Muscle layer of colon (tissue), 2 donors: ENCODE measurements at regions not wholly inside any gene's neighbourhood (a gene's known extent, or its start where the extent isn't known, plus 50 kb on each side); places are given as distances from the start of the nearest gene placed in this dataset.

ENCODE experiments used
- H3K27ac ChIP-seq: one replicate; pipeline ENCODE4 v1.7.0; 2013; ENCODE audit warnings: low read depth, mild to moderate bottlenecking, low read length, moderate library complexity
- H3K27me3 ChIP-seq, 2 donors: one replicate each; pipeline ENCODE4 v1.7.0; 2013; ENCODE audit warnings: low read length in 2 of 2, mild to moderate bottlenecking in 2 of 2; ENCODE audit not compliant: insufficient read depth in 2 of 2, control insufficient read depth in 1 of 2
- H3K36me3 ChIP-seq: one replicate; pipeline ENCODE4 v1.7.0; 2013; ENCODE audit warnings: mild to moderate bottlenecking, low read length; ENCODE audit not compliant: insufficient read depth
- H3K4me1 ChIP-seq: one replicate; pipeline ENCODE4 v1.7.0; 2013; ENCODE audit warnings: mild to moderate bottlenecking, low read length; ENCODE audit not compliant: insufficient read depth
- H3K4me3 ChIP-seq, 2 donors: one replicate each; pipeline ENCODE4 v1.7.0; 2013; ENCODE audit warnings: low read length in 2 of 2, low read depth in 1 of 2, mild to moderate bottlenecking in 1 of 2, moderate library complexity in 1 of 2
- H3K9ac ChIP-seq: one replicate; pipeline ENCODE4 v1.7.0; 2013; ENCODE audit warnings: low read length
- H3K9me3 ChIP-seq: one replicate; pipeline ENCODE4 v1.7.0; 2013; ENCODE audit warnings: mild to moderate bottlenecking, low read length
- donor health status: abdominal sarcoma.
- donor health status: Adenocarcinoma of cecum.

GRCh38 chr1:118257946-118258345, 72.9 kb upstream of the SPAG17 start:
- H3K9ac ChIP-seq, result no peak overlapping the region
- no peak overlapping the region for H3K27ac ChIP-seq
- no peaks in the 10 kb centered on the region for H3K27me3 ChIP-seq

GRCh38 chr1:118254491-118255425, 69.7 kb upstream of the SPAG17 start:
- H3K36me3 ChIP-seq, result no peaks in the 10 kb centered on the region
- H3K27ac ChIP-seq, result no peak overlapping the region
- no peaks in the 10 kb centered on the region for H3K27me3 ChIP-seq
- no peaks in the 10 kb centered on the region for H3K4me1 ChIP-seq
- H3K9me3 ChIP-seq, result no peaks in the 10 kb centered on the region
- H3K4me3 ChIP-seq, result no peak overlapping the region
- no peak overlapping the region for H3K9ac ChIP-seq

More at GRCh38 chr1:118257946-118258345, 72.9 kb upstream of the SPAG17 start:
- no peaks in the 10 kb centered on the region for H3K9me3 ChIP-seq
- H3K4me1 ChIP-seq, result no peaks in the 10 kb centered on the region
- no peaks in the 10 kb centered on the region for H3K36me3 ChIP-seq
- H3K4me3 ChIP-seq, result no peak overlapping the region

- H3K36me3 ChIP-seq, result no peaks in the 10 kb centered on the region
- H3K27ac ChIP-seq, result no peak overlapping the region
- H3K9me3 ChIP-seq, result no peaks in the 10 kb centered on the region
- H3K27me3 ChIP-seq, result no peaks in the 10 kb centered on the region
- no peak overlapping the region for H3K9ac ChIP-seq
- H3K4me3 ChIP-seq, result no peak overlapping the region
- H3K4me1 ChIP-seq, result no peaks in the 10 kb centered on the region
Measured at GRCh38 chr1:118254001-118254400, 69.0 kb upstream of the SPAG17 start.

- Histone ChIP-seq H3K27me3 (no peaks in the 10 kb centered on the region), H3K4me3 (no peak overlapping the region), H3K4me1 (no peaks in the 10 kb centered on the region), H3K36me3 (no peaks in the 10 kb centered on the region), H3K9ac (no peak overlapping the region), H3K9me3 (no peaks in the 10 kb centered on the region), H3K27ac (no peak overlapping the region)
Measured at GRCh38 chr1:118253053-118253915, 68.3 kb upstream of the SPAG17 start.

- Histone ChIP-seq H3K9me3 (no peaks in the 10 kb centered on the region), H3K36me3 (no peaks in the 10 kb centered on the region), H3K27me3 (no peaks in the 10 kb centered on the region), H3K9ac (no peak overlapping the region), H3K27ac (no peak overlapping the region), H3K4me3 (no peak overlapping the region), H3K4me1 (no peaks in the 10 kb centered on the region)
Measured at GRCh38 chr1:118252624-118253023, 67.6 kb upstream of the SPAG17 start.

- H3K4me3 ChIP-seq, result no peak overlapping the region
- H3K27me3 ChIP-seq, result no peaks in the 10 kb centered on the region
- no peak overlapping the region for H3K9ac ChIP-seq
- H3K36me3 ChIP-seq, result no peaks in the 10 kb centered on the region
- H3K27ac ChIP-seq, result no peak overlapping the region
- H3K9me3 ChIP-seq, result no peaks in the 10 kb centered on the region
- H3K4me1 ChIP-seq, result no peaks in the 10 kb centered on the region
Measured at GRCh38 chr1:118250232-118250631, 65.2 kb upstream of the SPAG17 start.

GRCh38 chr1:118249641-118250040, 64.6 kb upstream of the SPAG17 start:
- Histone ChIP-seq H3K27me3 (no peaks in the 10 kb centered on the region), H3K9ac (no peak overlapping the region), H3K27ac (no peak overlapping the region), H3K36me3 (no peaks in the 10 kb centered on the region), H3K9me3 (no peaks in the 10 kb centered on the region), H3K4me1 (no peaks in the 10 kb centered on the region), H3K4me3 (no peak overlapping the region)

- H3K4me3 ChIP-seq, result no peak overlapping the region
- H3K36me3 ChIP-seq, result no peaks in the 10 kb centered on the region
- no peak overlapping the region for H3K9ac ChIP-seq
- H3K27me3 ChIP-seq, result no peaks in the 10 kb centered on the region
- no peaks in the 10 kb centered on the region for H3K9me3 ChIP-seq
- no peak overlapping the region for H3K27ac ChIP-seq
- H3K4me1 ChIP-seq, result no peaks in the 10 kb centered on the region
Measured at GRCh38 chr1:118247593-118247992, 62.6 kb upstream of the SPAG17 start.

- Histone ChIP-seq H3K36me3 (no peaks in the 10 kb centered on the region), H3K9ac (no peak overlapping the region), H3K4me3 (no peak overlapping the region), H3K4me1 (no peaks in the 10 kb centered on the region), H3K27me3 (no peaks in the 10 kb centered on the region), H3K27ac (no peak overlapping the region), H3K9me3 (no peaks in the 10 kb centered on the region)
Measured at GRCh38 chr1:118246646-118247045, 61.6 kb upstream of the SPAG17 start.

GRCh38 chr1:118244194-118244593, 59.2 kb upstream of the SPAG17 start:
- Histone ChIP-seq H3K4me1 (no peaks in the 10 kb centered on the region), H3K27ac (no peak overlapping the region), H3K4me3 (no peak overlapping the region), H3K9ac (no peak overlapping the region), H3K36me3 (no peaks in the 10 kb centered on the region), H3K27me3 (no peaks in the 10 kb centered on the region), H3K9me3 (no peaks in the 10 kb centered on the region)

- H3K9me3 ChIP-seq, result no peaks in the 10 kb centered on the region
- no peaks in the 10 kb centered on the region for H3K4me1 ChIP-seq
Measured at GRCh38 chr1:118243269-118243668, 58.2 kb upstream of the SPAG17 start.

More at GRCh38 chr1:118243269-118243668, 58.2 kb upstream of the SPAG17 start:
- no peak overlapping the region for H3K4me3 ChIP-seq
- H3K27me3 ChIP-seq, result no peaks in the 10 kb centered on the region
- no peak overlapping the region for H3K27ac ChIP-seq
- H3K9ac ChIP-seq, result no peak overlapping the region
- H3K36me3 ChIP-seq, result no peaks in the 10 kb centered on the region
